ENCODE measurements at regions not wholly inside any gene's neighbourhood (a gene's known extent, or its start where the extent isn't known, plus 50 kb on each side); places are given as distances from the start of the nearest gene placed in this dataset.

- H3K4me3 ChIP-seq = no peak overlapping the region
- intact Hi-C loops (cut with DNase I, micrococcal nuclease) = no loop called here
- no peaks in the 10 kb centered on the region for H3K4me1 ChIP-seq (ENCODE audit: low read depth)
- no peak for ATAC-seq
- no peaks in the 10 kb centered on the region for H3K36me3 ChIP-seq (ENCODE audit: low read depth)
- TF ChIP-seq CTCF (IDR thresholded peaks at IDR 0.05) = no peak
- peaks cover 8% of the 10 kb centered on the region for H3K9me3 ChIP-seq
- no peak for DNase-seq
Measured at GRCh38 chr3:163573324-163573723, 1505.0 kb downstream of the SI start.

GRCh38 chr3:163572856-163573255, 1505.4 kb downstream of the SI start:
- peaks cover 8% of the 10 kb centered on the region for H3K9me3 ChIP-seq
- no peak overlapping the region for H3K4me3 ChIP-seq
- ATAC-seq (no peak), DNase-seq (no peak)
- intact Hi-C loops (cut with DNase I, micrococcal nuclease) = no loop called here
- TF ChIP-seq CTCF (IDR thresholded peaks at IDR 0.05) = no peak
- no peaks in the 10 kb centered on the region for H3K4me1 ChIP-seq (ENCODE audit: low read depth)
- no peaks in the 10 kb centered on the region for H3K36me3 ChIP-seq (ENCODE audit: low read depth)

- DNase-seq (no peak), ATAC-seq (no peak)
- TF ChIP-seq CTCF (IDR thresholded peaks at IDR 0.05) = no peak
- Histone ChIP-seq H3K36me3 (ENCODE audit: low read depth) (no peaks in the 10 kb centered on the region), H3K9me3 (no peaks in the 10 kb centered on the region), H3K4me1 (ENCODE audit: low read depth) (no peaks in the 10 kb centered on the region), H3K4me3 (no peak overlapping the region)
- intact Hi-C loops (cut with DNase I, micrococcal nuclease) = no loop called here
Measured at GRCh38 chr3:163563485-163563884, 1514.8 kb downstream of the SI start.

- DNase-seq = no peak
- intact Hi-C loops (cut with DNase I, micrococcal nuclease) = no loop called here
- ATAC-seq = no peak
Measured at GRCh38 chr3:163562625-163563024, 1515.7 kb downstream of the SI start.

GRCh38 chr3:163561151-163561550, 1517.1 kb downstream of the SI start:
- no peak for TF ChIP-seq CTCF (IDR thresholded peaks at IDR 0.05)
- no peaks in the 10 kb centered on the region for H3K36me3 ChIP-seq (ENCODE audit: low read depth)
- intact Hi-C loops (cut with DNase I, micrococcal nuclease) = no loop called here
- H3K4me3 ChIP-seq = no peak overlapping the region
- ATAC-seq = no peak
- no peaks in the 10 kb centered on the region for H3K9me3 ChIP-seq
- no peak for DNase-seq
- H3K4me1 ChIP-seq (ENCODE audit: low read depth) = no peaks in the 10 kb centered on the region

More at GRCh38 chr3:163562625-163563024, 1515.7 kb downstream of the SI start:
- Histone ChIP-seq H3K4me1 (ENCODE audit: low read depth) (no peaks in the 10 kb centered on the region), H3K36me3 (ENCODE audit: low read depth) (no peaks in the 10 kb centered on the region), H3K9me3 (no peaks in the 10 kb centered on the region), H3K4me3 (no peak overlapping the region)
- TF ChIP-seq CTCF (IDR thresholded peaks at IDR 0.05) = no peak

GRCh38 chr3:163560459-163560858, 1517.8 kb downstream of the SI start:
- H3K9me3 ChIP-seq = no peaks in the 10 kb centered on the region
- no peaks in the 10 kb centered on the region for H3K36me3 ChIP-seq (ENCODE audit: low read depth)
- TF ChIP-seq CTCF (IDR thresholded peaks at IDR 0.05) = no peak
- no peak overlapping the region for H3K4me3 ChIP-seq
- intact Hi-C loops (cut with DNase I, micrococcal nuclease) = no loop called here
- no peak for DNase-seq
- no peak for ATAC-seq
- H3K4me1 ChIP-seq (ENCODE audit: low read depth) = no peaks in the 10 kb centered on the region
